HG03460 (cell line): ENCODE measurements at regions not wholly inside any gene's neighbourhood (a gene's known extent, or its start where the extent isn't known, plus 50 kb on each side); places are given as distances from the start of the nearest gene placed in this dataset.
"Not testable (repeated sequence)": the region's sequence is repeated elsewhere in the genome, so short reads cannot be mapped to it uniquely, and the experiment has no call there.

Experiments used
- ATAC-seq: cut with Tn5 transposase; IDR thresholded peaks from one replicate; pipeline ENCODE4 v1.9.1; 2021; ENCODE audit not compliant: unreplicated experiment

GRCh38 chr2:185628985-185629384, 109.6 kb upstream of the FSIP2 start:
- no peak for ATAC-seq

- ATAC-seq = no peak
Measured at GRCh38 chr2:185633621-185634020, 105.0 kb upstream of the FSIP2 start.

- ATAC-seq = no peak
Measured at GRCh38 chr2:185638771-185639170, 99.8 kb upstream of the FSIP2 start.

GRCh38 chr2:185640588-185640987, 98.0 kb upstream of the FSIP2 start:
- ATAC-seq = no peak

GRCh38 chr2:185643434-185643833, 95.2 kb upstream of the FSIP2 start:
- no peak for ATAC-seq

GRCh38 chr2:185644828-185645227, 93.8 kb upstream of the FSIP2 start:
- ATAC-seq = no peak

GRCh38 chr2:185645529-185645928, 93.1 kb upstream of the FSIP2 start:
- no peak for ATAC-seq

GRCh38 chr2:185658750-185659149, 79.9 kb upstream of the FSIP2 start:
- no peak for ATAC-seq

- ATAC-seq = no peak
Measured at GRCh38 chr2:185663811-185664210, 74.8 kb upstream of the FSIP2 start.

- ATAC-seq = no peak
Measured at GRCh38 chr2:185664384-185664783, 74.2 kb upstream of the FSIP2 start.

GRCh38 chr2:185665251-185665814, 73.3 kb upstream of the FSIP2 start:
- ATAC-seq = no peak

GRCh38 chr2:185667452-185667851, 71.2 kb upstream of the FSIP2 start:
- ATAC-seq = no peak

- ATAC-seq = no peak
Measured at GRCh38 chr2:185668710-185669109, 69.9 kb upstream of the FSIP2 start.

GRCh38 chr2:185674232-185674631, 64.4 kb upstream of the FSIP2 start:
- no peak for ATAC-seq

GRCh38 chr2:185676316-185676715, 62.3 kb upstream of the FSIP2 start:
- ATAC-seq = no peak

GRCh38 chr2:185687001-185687400, 51.6 kb upstream of the FSIP2 start:
- not testable (repeated sequence) for ATAC-seq

GRCh38 chr2:185687967-185688366, 50.6 kb upstream of the FSIP2 start:
- no peak for ATAC-seq
